ENCODE measurements at regions not wholly inside any gene's neighbourhood (a gene's known extent, or its start where the extent isn't known, plus 50 kb on each side); places are given as distances from the start of the nearest gene placed in this dataset.

DNA sequence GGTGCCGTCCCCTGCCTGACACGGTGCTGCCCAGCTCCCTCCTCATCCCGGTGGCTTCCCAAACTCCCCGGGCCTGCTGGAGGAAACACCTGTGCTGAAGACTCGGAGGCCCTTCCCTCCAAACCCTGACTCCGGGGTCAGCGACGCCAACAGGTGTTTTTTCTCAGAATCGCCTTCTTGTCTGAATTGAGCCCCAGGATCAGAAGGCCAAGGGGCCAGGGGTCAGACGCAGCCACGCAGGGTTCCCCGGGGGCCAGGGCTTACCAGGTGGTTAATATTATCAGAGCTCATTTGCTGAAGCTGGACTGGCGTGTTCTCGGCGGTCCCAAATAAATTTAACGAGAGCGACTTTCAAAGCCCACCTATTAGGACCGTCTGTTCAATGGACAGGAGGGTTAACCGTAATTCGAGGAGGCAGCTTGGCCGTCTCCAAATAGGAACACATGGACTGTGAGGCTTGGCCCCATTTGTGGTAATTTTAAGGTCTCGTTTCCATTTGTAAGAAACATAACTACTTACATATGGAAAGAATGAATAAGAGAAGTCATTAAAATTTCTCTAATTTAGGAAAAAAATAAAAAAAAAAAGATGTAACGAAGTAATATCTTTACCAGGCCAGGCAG is 239.3 kb downstream of the CRLF2 start:
- Histone ChIP-seq H4K8ac (ENCODE audit: extremely low read depth, insufficient read depth, low read length) (no peak overlapping the region), H3K14ac (ENCODE audit: insufficient read length) (no peak overlapping the region), H3K56ac (replicated peaks; ENCODE audit: insufficient read length, low read depth, low read length) (no peak overlapping the region), H2BK12ac (ENCODE audit: low read depth, low read length) (no peak overlapping the region), H2AK5ac (ENCODE audit: low read depth, low read length) (no peak overlapping the region), H3K27ac (ENCODE audit: low read depth, low read length) (no peak overlapping the region), H2BK15ac (ENCODE audit: low read length) (no peak overlapping the region), H3K23me2 (ENCODE audit: low read depth, low read length) (no peaks in the 10 kb centered on the region), H2BK5ac (ENCODE audit: low read depth, low read length) (no peak overlapping the region), H4K91ac (replicated peaks; ENCODE audit: insufficient read length, low read length) (no peak overlapping the region), H3K4me3 (ENCODE audit: extremely low read depth in 1 of 4, insufficient read depth in 2 of 4, low read depth in 3 of 4, low read length in 4 of 4) (no peak overlapping the region), H3K27me3 (replicated peaks in 1 of 4; ENCODE audit: control insufficient read depth in 3 of 4, extremely low read depth in 1 of 4, insufficient read depth in 3 of 4, low read length in 3 of 4) (no peaks in the 10 kb centered on the region), H3K4ac (replicated peaks; ENCODE audit: insufficient read length, low read depth, low read length) (no peak overlapping the region), H3K18ac (ENCODE audit: extremely low read depth, low read length) (no peak overlapping the region), H2AFZ (ENCODE audit: low read length) (no peak overlapping the region), H3K4me2 (ENCODE audit: insufficient read depth in 1 of 2, low read depth in 2 of 2, low read length in 2 of 2) (no peak overlapping the region), H3K4me1 (replicated peaks in 1 of 4; ENCODE audit: control insufficient read depth in 3 of 4, insufficient read depth in 4 of 4, low read length in 3 of 4) (no peaks in the 10 kb centered on the region), H4K20me1 (replicated peaks in 1 of 2; ENCODE audit: control insufficient read depth in 1 of 2, insufficient read depth in 2 of 2, low read length in 2 of 2) (no peaks in the 10 kb centered on the region), H2BK20ac (ENCODE audit: low read length) (no peak overlapping the region), H3K9me3 (ENCODE audit: insufficient read depth in 2 of 2, low read depth in 1 of 2, low read length in 1 of 2) (no peaks in the 10 kb centered on the region), H3K79me2 (ENCODE audit: control insufficient read depth in 1 of 2, insufficient read depth in 2 of 2, low read length in 2 of 2) (no peaks in the 10 kb centered on the region), H3K23ac (ENCODE audit: insufficient read length) (no peak overlapping the region), H4K5ac (ENCODE audit: insufficient read length, low read depth, low read length) (no peak overlapping the region), H2BK120ac (replicated peaks; ENCODE audit: low read depth, low read length) (no peak overlapping the region), H3K79me1 (ENCODE audit: low read depth, low read length) (no peaks in the 10 kb centered on the region), H3K36me3 (ENCODE audit: control insufficient read depth in 2 of 4, insufficient read depth in 4 of 4, low read length in 3 of 4) (peaks cover 0 to 2% (median 0%) of the 10 kb centered on the region in 4 experiments; a peak in 2 of 8 replicates), H3K9ac (replicated peaks in 1 of 4; ENCODE audit: extremely low read depth in 1 of 4, low read depth in 3 of 4, low read length in 3 of 4) (no peak overlapping the region)
- ChIA-PET POLR2A (ENCODE audit: partially characterized antibody) (no interaction called here), CTCF (ENCODE audit: partially characterized antibody) (no interaction called here)
- no peak for DNase-seq (ENCODE audit: low read depth in 1 of 2, low spot score in 2 of 2)
- WGBS, 2 experiments (ENCODE audit: extremely low coverage in 1 of 2, insufficient coverage in 1 of 2, insufficient read length in 1 of 2, insufficient replicate concordance in 2 of 2, low coverage in 1 of 2, low lambda C conversion rate in 2 of 2, missing lambda C conversion rate in 1 of 2), result 87% methylated on average over 23 of the region's 23 CpGs; no CpG with 5 or more reads in 1 of the 2 experiments
- no peak for FAIRE-seq
- TF ChIP-seq CREB1 (IDR thresholded peaks at IDR 0.05) (no peak), SP1 (IDR thresholded peaks at IDR 0.05; ENCODE audit: low read depth, low read length) (no peak), TAF1 (IDR thresholded peaks at IDR 0.05; ENCODE audit: low read depth, low read length) (no peak), CEBPB (IDR thresholded peaks at IDR 0.05; ENCODE audit: low read depth, low read length) (no peak), GTF2F1 (IDR thresholded peaks at IDR 0.05; ENCODE audit: borderline replicate concordance, low read depth, low read length) (no peak), KDM5A (IDR thresholded peaks at IDR 0.05; ENCODE audit: low read length) (no peak), POLR2AphosphoS5 (IDR thresholded peaks at IDR 0.05; ENCODE audit: low read depth, low read length) (no peak), SP4 (IDR thresholded peaks at IDR 0.05; ENCODE audit: low read length) (no peak), EP300 (IDR thresholded peaks at IDR 0.05; ENCODE audit: borderline replicate concordance in 1 of 2, low read depth in 2 of 2, low read length in 2 of 2) (no peak), RBBP5 (IDR thresholded peaks at IDR 0.05; ENCODE audit: borderline replicate concordance, low read depth, low read length) (no peak)
- TF ChIP-seq, protein P1, sequence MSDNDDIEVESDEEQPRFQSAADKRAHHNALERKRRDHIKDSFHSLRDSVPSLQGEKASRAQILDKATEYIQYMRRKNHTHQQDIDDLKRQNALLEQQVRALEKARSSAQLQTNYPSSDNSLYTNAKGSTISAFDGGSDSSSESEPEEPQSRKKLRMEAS (IDR thresholded peaks at IDR 0.05), result no peak
- TF ChIP-seq, protein P2, sequence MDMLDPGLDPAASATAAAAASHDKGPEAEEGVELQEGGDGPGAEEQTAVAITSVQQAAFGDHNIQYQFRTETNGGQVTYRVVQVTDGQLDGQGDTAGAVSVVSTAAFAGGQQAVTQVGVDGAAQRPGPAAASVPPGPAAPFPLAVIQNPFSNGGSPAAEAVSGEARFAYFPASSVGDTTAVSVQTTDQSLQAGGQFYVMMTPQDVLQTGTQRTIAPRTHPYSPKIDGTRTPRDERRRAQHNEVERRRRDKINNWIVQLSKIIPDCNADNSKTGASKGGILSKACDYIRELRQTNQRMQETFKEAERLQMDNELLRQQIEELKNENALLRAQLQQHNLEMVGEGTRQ (IDR thresholded peaks at IDR 0.05; ENCODE audit: low read length), result no peak
- TF ChIP-seq, protein P3, sequence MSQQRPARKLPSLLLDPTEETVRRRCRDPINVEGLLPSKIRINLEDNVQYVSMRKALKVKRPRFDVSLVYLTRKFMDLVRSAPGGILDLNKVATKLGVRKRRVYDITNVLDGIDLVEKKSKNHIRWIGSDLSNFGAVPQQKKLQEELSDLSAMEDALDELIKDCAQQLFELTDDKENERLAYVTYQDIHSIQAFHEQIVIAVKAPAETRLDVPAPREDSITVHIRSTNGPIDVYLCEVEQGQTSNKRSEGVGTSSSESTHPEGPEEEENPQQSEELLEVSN (IDR thresholded peaks at IDR 0.05), result no peak

Data from H1 (cell line).